ENCODE measurements at regions not wholly inside any gene's neighbourhood (a gene's known extent, or its start where the extent isn't known, plus 50 kb on each side); places are given as distances from the start of the nearest gene placed in this dataset.

- Histone ChIP-seq H3T11ph (ENCODE audit: low read length) (no peak overlapping the region), H3K18ac (ENCODE audit: insufficient read length, low read depth, low read length) (no peak overlapping the region), H4K5ac (ENCODE audit: insufficient read length, low read depth, low read length) (no peak overlapping the region), H3K9ac (ENCODE audit: extremely low read depth, insufficient read length, low read length) (no peak overlapping the region), H2AFZ (ENCODE audit: low read length) (no peak overlapping the region), H4K20me1 (ENCODE audit: control insufficient read depth, insufficient read depth, insufficient read length) (no peaks in the 10 kb centered on the region), H2BK5ac (ENCODE audit: insufficient read length, low read length) (no peak overlapping the region), H3K79me2 (ENCODE audit: insufficient read depth, low read length) (no peaks in the 10 kb centered on the region), H3K23ac (ENCODE audit: insufficient read length, low read depth, low read length) (no peak overlapping the region), H3K4me2 (ENCODE audit: insufficient read depth, insufficient read length, low read length) (no peak overlapping the region), H2BK15ac (ENCODE audit: low read depth, low read length) (no peak overlapping the region), H3K27me3 (ENCODE audit: insufficient read depth, low read length) (no peaks in the 10 kb centered on the region), H4K8ac (replicated peaks; ENCODE audit: insufficient read length, low read depth, low read length) (no peak overlapping the region), H3K27ac (ENCODE audit: insufficient read length, low read depth, low read length) (no peak overlapping the region), H3K4me1 (ENCODE audit: insufficient read depth, low read length) (no peaks in the 10 kb centered on the region), H2AK5ac (ENCODE audit: insufficient read length, low read length) (no peak overlapping the region), H3K4ac (ENCODE audit: low read depth, low read length) (no peak overlapping the region), H3K14ac (ENCODE audit: insufficient read depth, low read length) (no peak overlapping the region), H2BK20ac (ENCODE audit: low read depth, low read length, poor library complexity, severe bottlenecking) (no peak overlapping the region), H3K23me2 (ENCODE audit: insufficient read length, low read depth, low read length, poor library complexity, severe bottlenecking) (no peaks in the 10 kb centered on the region), H3K56ac (ENCODE audit: insufficient read length, low read depth, low read length) (no peak overlapping the region), H2BK120ac (ENCODE audit: low read depth, low read length, poor library complexity, severe bottlenecking) (no peak overlapping the region), H2BK12ac (ENCODE audit: insufficient read length, low read depth, low read length) (no peak overlapping the region), H4K91ac (ENCODE audit: insufficient read length, low read depth, low read length) (no peak overlapping the region), H3K79me1 (ENCODE audit: insufficient read depth, low read depth, low read length, poor library complexity, severe bottlenecking) (no peaks in the 10 kb centered on the region), H3K9me3 (ENCODE audit: control insufficient read depth, low read depth, low read length) (no peaks in the 10 kb centered on the region)
- Mint-ChIP-seq H3K4me3 (no peak overlapping the region), H3K27ac (no peak overlapping the region), H3K36me3 (ENCODE audit: insufficient read depth in 1 of 3, low read depth in 3 of 3) (peaks cover 0 to 10% (median 0%) of the 10 kb centered on the region in 3 experiments; a peak in 3 of 7 replicates), H3K27me3 (ENCODE audit: low read depth) (no peaks in the 10 kb centered on the region), H3K4me1 (peaks cover 11% of the 10 kb centered on the region in 2 experiments), H3K9me3 (peaks cover 20 to 22% of the 10 kb centered on the region in 2 experiments)
- no peak for DNase-seq
- no CpG with 5 or more reads among the region's 1 CpG for WGBS (ENCODE audit: extremely low coverage, insufficient read length, low lambda C conversion rate)
- TF ChIP-seq CTCF (conservative IDR thresholded peaks at IDR 0.05): no peak
These were observed 652.1 kb downstream of the CBLN4 start for GRCh38 chr20:55353206-55353605.

Measured in H9 (cell line).